H9 (cell line): ENCODE measurements at regions not wholly inside any gene's neighbourhood (a gene's known extent, or its start where the extent isn't known, plus 50 kb on each side); places are given as distances from the start of the nearest gene placed in this dataset.

Experiments
- DNase-seq: peaks from one replicate; pipeline ENCODE4 v3.0.0-alpha.2; 2017
- H2AFZ ChIP-seq: one replicate; pipeline ENCODE4 v1.6.1; 2013; ENCODE audit warnings: mild to moderate bottlenecking, low read length, control low read depth, moderate library complexity
- H2AK5ac ChIP-seq: 2 replicates; pipeline ENCODE4 v1.6.1; 2013; ENCODE audit warnings: low read length, control low read depth, mixed read lengths; ENCODE audit not compliant: insufficient read length
- H2BK120ac ChIP-seq: one replicate; pipeline ENCODE4 v1.6.1; 2013; ENCODE audit warnings: low read depth, mild to moderate bottlenecking, low read length, control low read depth, inconsistent platforms; ENCODE audit not compliant: poor library complexity, severe bottlenecking
- H2BK12ac ChIP-seq: 2 replicates; pipeline ENCODE4 v1.6.1; 2013; ENCODE audit warnings: low read length, control low read depth, mixed read lengths, low read depth; ENCODE audit not compliant: insufficient read length
- H2BK15ac ChIP-seq: 2 replicates; pipeline ENCODE4 v1.6.1; 2013; ENCODE audit warnings: low read depth, low read length, control low read depth
- H2BK20ac ChIP-seq: one replicate; pipeline ENCODE4 v1.6.1; 2013; ENCODE audit warnings: low read depth, mild to moderate bottlenecking, low read length, control low read depth, inconsistent platforms; ENCODE audit not compliant: poor library complexity, severe bottlenecking
- H2BK5ac ChIP-seq: 2 replicates; pipeline ENCODE4 v1.6.1; 2013; ENCODE audit warnings: low read length, control low read depth, mixed read lengths; ENCODE audit not compliant: insufficient read length
- H3K14ac ChIP-seq: 2 replicates; pipeline ENCODE4 v1.6.1; 2013; ENCODE audit warnings: low read length, control low read depth; ENCODE audit not compliant: insufficient read depth
- H3K18ac ChIP-seq: 2 replicates; pipeline ENCODE4 v1.6.1; 2013; ENCODE audit warnings: low read depth, mild to moderate bottlenecking, mixed read lengths, low read length, control low read depth; ENCODE audit not compliant: insufficient read length
- H3K23ac ChIP-seq: 2 replicates; pipeline ENCODE4 v1.6.1; 2013; ENCODE audit warnings: low read length, control low read depth, mixed read lengths, low read depth; ENCODE audit not compliant: insufficient read length
- H3K23me2 ChIP-seq: 2 replicates; pipeline ENCODE4 v1.6.1; 2013; ENCODE audit warnings: low read depth, mild to moderate bottlenecking, mixed read lengths, low read length, control low read depth; ENCODE audit not compliant: insufficient read length, poor library complexity, severe bottlenecking
- H3K27ac ChIP-seq: 2 replicates; pipeline ENCODE4 v1.5.1; 2013; ENCODE audit warnings: low read length, control low read depth, mixed read lengths, low read depth; ENCODE audit not compliant: insufficient read length
- H3K27me3 ChIP-seq: 2 replicates; pipeline ENCODE4 v1.6.1; 2013; ENCODE audit warnings: low read length, control low read depth, inconsistent platforms; ENCODE audit not compliant: insufficient read depth
- H3K4ac ChIP-seq: 2 replicates; pipeline ENCODE4 v1.6.1; 2013; ENCODE audit warnings: low read depth, mild to moderate bottlenecking, control low read depth, inconsistent platforms, low read length, moderate library complexity
- H3K4me1 ChIP-seq: 2 replicates; pipeline ENCODE4 v1.6.1; 2013; ENCODE audit warnings: low read length, control low read depth, inconsistent platforms; ENCODE audit not compliant: insufficient read depth
- H3K4me2 ChIP-seq: 2 replicates; pipeline ENCODE4 v1.6.1; 2013; ENCODE audit warnings: low read length, control low read depth, mixed read lengths; ENCODE audit not compliant: insufficient read length, insufficient read depth
- H3K56ac ChIP-seq: 2 replicates; pipeline ENCODE4 v1.6.1; 2013; ENCODE audit warnings: low read depth, mild to moderate bottlenecking, mixed read lengths, low read length, control low read depth; ENCODE audit not compliant: insufficient read length
- H3K79me1 ChIP-seq: 2 replicates; pipeline ENCODE4 v1.6.1; 2013; ENCODE audit warnings: low read depth, mild to moderate bottlenecking, moderate library complexity, low read length, control low read depth, inconsistent platforms; ENCODE audit not compliant: insufficient read depth, poor library complexity, severe bottlenecking
- H3K79me2 ChIP-seq: 2 replicates; pipeline ENCODE4 v1.6.1; 2013; ENCODE audit warnings: low read length, control low read depth, inconsistent platforms; ENCODE audit not compliant: insufficient read depth
- H3K9ac ChIP-seq: 2 replicates; pipeline ENCODE4 v1.6.1; 2013; ENCODE audit warnings: low read length, control low read depth, mixed read lengths; ENCODE audit not compliant: insufficient read length; ENCODE audit errors: extremely low read depth
- H3K9me3 ChIP-seq: one replicate; pipeline ENCODE4 v1.6.1; 2013; ENCODE audit warnings: low read depth, low read length, inconsistent platforms; ENCODE audit not compliant: control insufficient read depth
- H3T11ph ChIP-seq: one replicate; pipeline ENCODE4 v1.6.1; 2013; ENCODE audit warnings: mild to moderate bottlenecking, low read length, control low read depth, inconsistent platforms
- H4K20me1 ChIP-seq: one replicate; pipeline ENCODE4 v1.6.1; 2013; ENCODE audit not compliant: control insufficient read depth, insufficient read length, insufficient read depth
- H4K5ac ChIP-seq: 2 replicates; pipeline ENCODE4 v1.6.1; 2013; ENCODE audit warnings: low read depth, mild to moderate bottlenecking, mixed read lengths, low read length, control low read depth; ENCODE audit not compliant: insufficient read length
- H4K8ac ChIP-seq: replicated peaks from 2 replicates; pipeline ENCODE4 v1.6.1; 2013; ENCODE audit warnings: low read length, control low read depth, mixed read lengths, low read depth; ENCODE audit not compliant: insufficient read length
- H4K91ac ChIP-seq: 2 replicates; pipeline ENCODE4 v1.6.1; 2013; ENCODE audit warnings: low read depth, mild to moderate bottlenecking, moderate library complexity, mixed read lengths, low read length, control low read depth; ENCODE audit not compliant: insufficient read length
- H3K27ac Mint-ChIP-seq, 3 experiments: 2 replicates in 2 of 3; 3 replicates in 1 of 3; pipeline ENCODE4 v1.8.0; 2020 to 2021; ENCODE audit warnings: mixed read lengths in 3 of 3, mild to moderate bottlenecking in 1 of 3, moderate library complexity in 1 of 3
- H3K27me3 Mint-ChIP-seq: 2 replicates; pipeline ENCODE4 v1.8.0; 2021; ENCODE audit warnings: low read depth, mild to moderate bottlenecking, moderate library complexity, mixed read lengths
- H3K36me3 Mint-ChIP-seq, 3 experiments: 2 replicates in 2 of 3; 3 replicates in 1 of 3; pipeline ENCODE4 v1.8.0; 2020 to 2021; ENCODE audit warnings: low read depth in 3 of 3, mixed read lengths in 3 of 3; ENCODE audit not compliant: insufficient read depth in 1 of 3
- H3K4me1 Mint-ChIP-seq, 2 experiments: 2 replicates each; pipeline ENCODE4 v1.8.0; 2020; ENCODE audit warnings: mixed read lengths in 2 of 2
- H3K4me3 Mint-ChIP-seq, 2 experiments: 2 replicates in 1 of 2; 3 replicates in 1 of 2; pipeline ENCODE4 v1.8.0; 2020 to 2021; ENCODE audit warnings: mild to moderate bottlenecking in 2 of 2, mixed read lengths in 2 of 2, moderate library complexity in 1 of 2
- H3K9me3 Mint-ChIP-seq, 2 experiments: 2 replicates in 1 of 2; 3 replicates in 1 of 2; pipeline ENCODE4 v1.8.0; 2020; ENCODE audit warnings: mild to moderate bottlenecking in 2 of 2, mixed read lengths in 2 of 2, moderate library complexity in 1 of 2
- CTCF ChIP-seq: fragments of 200-600 bp; sonication (generic); conservative IDR thresholded peaks from 3 replicates; pipeline ENCODE4 v1.8.0; 2021; ENCODE audit warnings: antibody characterized with exemption, mild to moderate bottlenecking
- WGBS: extraction: QIAGEN DNeasy Blood & Tissue Kit; methylation state at CpG from one replicate; pipeline ENCODE4 v1.1.7; 2013; ENCODE audit warnings: missing lambda C conversion rate, low lambda C conversion rate, mixed read lengths; ENCODE audit not compliant: insufficient read length; ENCODE audit errors: extremely low coverage; 5-methylcytosine and 5-hydroxymethylcytosine counted together

- Histone ChIP-seq H4K20me1 (no peaks in the 10 kb centered on the region), H3T11ph (no peak overlapping the region), H2AK5ac (no peak overlapping the region), H3K14ac (no peak overlapping the region), H3K18ac (no peak overlapping the region), H4K91ac (no peak overlapping the region), H2BK20ac (no peak overlapping the region), H2BK15ac (no peak overlapping the region), H3K4me1 (no peaks in the 10 kb centered on the region), H3K27me3 (no peaks in the 10 kb centered on the region), H2BK12ac (no peak overlapping the region), H3K9ac (no peak overlapping the region), H3K9me3 (no peaks in the 10 kb centered on the region), H2BK5ac (no peak overlapping the region), H3K23ac (no peak overlapping the region), H4K8ac (no peak overlapping the region), H2BK120ac (no peak overlapping the region), H3K4me2 (no peak overlapping the region), H3K79me1 (no peaks in the 10 kb centered on the region), H3K4ac (no peak overlapping the region), H3K23me2 (no peaks in the 10 kb centered on the region), H2AFZ (no peak overlapping the region), H4K5ac (no peak overlapping the region), H3K79me2 (no peaks in the 10 kb centered on the region), H3K56ac (no peak overlapping the region), H3K27ac (no peak overlapping the region)
- no CpG with 5 or more reads among the region's 6 CpGs for WGBS
- Mint-ChIP-seq H3K27ac (no peak overlapping the region), H3K36me3 (no peaks in the 10 kb centered on the region), H3K27me3 (no peaks in the 10 kb centered on the region), H3K4me3 (no peak overlapping the region), H3K9me3 (no peaks in the 10 kb centered on the region; a peak in 1 of 5 replicates), H3K4me1 (no peaks in the 10 kb centered on the region)
- no peak for DNase-seq
- no peak for TF ChIP-seq CTCF
Observed at GRCh38 chr4:127246963-127247952, 385.5 kb upstream of the INTU start.
